ENCODE measurements at regions not wholly inside any gene's neighbourhood (a gene's known extent, or its start where the extent isn't known, plus 50 kb on each side); places are given as distances from the start of the nearest gene placed in this dataset.

GRCh38 chr11:42234451-42234951 is 775.0 kb upstream of the LRRC4C start:
- TF ChIP-seq, protein P1, sequence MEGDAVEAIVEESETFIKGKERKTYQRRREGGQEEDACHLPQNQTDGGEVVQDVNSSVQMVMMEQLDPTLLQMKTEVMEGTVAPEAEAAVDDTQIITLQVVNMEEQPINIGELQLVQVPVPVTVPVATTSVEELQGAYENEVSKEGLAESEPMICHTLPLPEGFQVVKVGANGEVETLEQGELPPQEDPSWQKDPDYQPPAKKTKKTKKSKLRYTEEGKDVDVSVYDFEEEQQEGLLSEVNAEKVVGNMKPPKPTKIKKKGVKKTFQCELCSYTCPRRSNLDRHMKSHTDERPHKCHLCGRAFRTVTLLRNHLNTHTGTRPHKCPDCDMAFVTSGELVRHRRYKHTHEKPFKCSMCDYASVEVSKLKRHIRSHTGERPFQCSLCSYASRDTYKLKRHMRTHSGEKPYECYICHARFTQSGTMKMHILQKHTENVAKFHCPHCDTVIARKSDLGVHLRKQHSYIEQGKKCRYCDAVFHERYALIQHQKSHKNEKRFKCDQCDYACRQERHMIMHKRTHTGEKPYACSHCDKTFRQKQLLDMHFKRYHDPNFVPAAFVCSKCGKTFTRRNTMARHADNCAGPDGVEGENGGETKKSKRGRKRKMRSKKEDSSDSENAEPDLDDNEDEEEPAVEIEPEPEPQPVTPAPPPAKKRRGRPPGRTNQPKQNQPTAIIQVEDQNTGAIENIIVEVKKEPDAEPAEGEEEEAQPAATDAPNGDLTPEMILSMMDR (IDR thresholded peaks at IDR 0.05; ENCODE audit: extremely low read depth, insufficient read depth, missing control alignments): no peak
- DNase-seq (ENCODE audit: low spot score): no peak
- in situ Hi-C loops (cut with MboI; ENCODE audit: low pct_unique_long_range_greater_than_20kb, low sequenced_read_pairs, unreplicated experiment): no loop called here

DNA sequence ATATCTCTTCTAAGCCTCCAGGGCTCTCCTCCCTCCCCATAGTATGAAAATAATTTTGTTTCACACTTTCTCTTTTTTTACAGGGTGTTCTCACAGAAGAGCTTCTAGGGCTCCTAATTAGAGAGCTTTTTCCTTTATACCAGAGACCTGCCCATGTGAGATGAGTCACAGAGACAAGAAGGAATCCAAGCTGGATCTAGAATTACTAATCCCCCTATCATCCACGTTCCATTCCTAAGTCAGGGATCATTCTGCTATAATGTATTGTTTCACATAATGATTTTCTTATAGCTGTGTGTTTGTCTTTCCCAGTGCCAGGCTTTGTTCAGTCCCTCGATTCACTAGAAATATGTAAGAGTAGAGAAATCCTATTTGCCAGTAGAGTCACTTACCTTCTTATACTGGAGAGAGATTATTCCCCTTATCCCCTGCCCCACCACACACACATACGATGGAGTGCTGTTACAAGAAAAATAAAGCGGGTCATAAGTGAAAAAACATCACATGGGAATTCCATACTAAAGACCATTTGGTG is 778.3 kb upstream of the LRRC4C start:
- in situ Hi-C loops (cut with MboI; ENCODE audit: low pct_unique_long_range_greater_than_20kb, low sequenced_read_pairs, unreplicated experiment): no loop called here
- no peak for DNase-seq (ENCODE audit: low spot score)
- TF ChIP-seq, protein P1 (IDR thresholded peaks at IDR 0.05; ENCODE audit: extremely low read depth, insufficient read depth, missing control alignments): no peak

DNA sequence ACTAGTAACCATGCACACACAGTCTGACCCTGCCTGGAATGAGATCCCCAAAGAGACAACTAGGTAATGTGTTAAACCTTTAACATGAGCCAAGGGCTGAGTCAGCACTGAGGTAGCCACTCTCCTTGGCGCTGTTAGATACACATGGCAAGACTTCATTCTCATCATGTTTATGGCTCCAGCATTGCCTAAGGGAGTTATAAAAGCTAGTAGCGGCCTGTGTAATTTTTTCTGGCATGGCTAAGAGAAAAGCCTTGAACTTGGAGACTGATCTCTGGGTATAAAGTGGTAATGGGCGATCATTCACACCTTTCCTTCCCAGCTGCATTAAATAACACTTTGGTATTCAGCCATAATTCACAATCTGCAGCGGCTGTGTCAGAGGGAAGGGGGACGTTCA is 779.7 kb upstream of the LRRC4C start:
- TF ChIP-seq, protein P1 (IDR thresholded peaks at IDR 0.05; ENCODE audit: extremely low read depth, insufficient read depth, missing control alignments): no peak
- DNase-seq (ENCODE audit: low spot score): no peak
- in situ Hi-C loops (cut with MboI; ENCODE audit: low pct_unique_long_range_greater_than_20kb, low sequenced_read_pairs, unreplicated experiment): no loop called here

GRCh38 chr11:42243385-42243784 is 783.9 kb upstream of the LRRC4C start:
- in situ Hi-C loops (cut with MboI; ENCODE audit: low pct_unique_long_range_greater_than_20kb, low sequenced_read_pairs, unreplicated experiment): no loop called here
- DNase-seq (ENCODE audit: low spot score): no peak
- TF ChIP-seq, protein P1 (IDR thresholded peaks at IDR 0.05; ENCODE audit: extremely low read depth, insufficient read depth, missing control alignments): no peak

- DNase-seq (ENCODE audit: low spot score): no peak
- in situ Hi-C loops (cut with MboI; ENCODE audit: low pct_unique_long_range_greater_than_20kb, low sequenced_read_pairs, unreplicated experiment): no loop called here
- TF ChIP-seq, protein P1 (IDR thresholded peaks at IDR 0.05; ENCODE audit: extremely low read depth, insufficient read depth, missing control alignments): no peak
These were observed 784.9 kb upstream of the LRRC4C start for GRCh38 chr11:42244376-42244775.

GRCh38 chr11:42249401-42249800 is 789.9 kb upstream of the LRRC4C start:
- DNase-seq (ENCODE audit: low spot score): no peak
- in situ Hi-C loops (cut with MboI; ENCODE audit: low pct_unique_long_range_greater_than_20kb, low sequenced_read_pairs, unreplicated experiment): no loop called here
- TF ChIP-seq, protein P1 (IDR thresholded peaks at IDR 0.05; ENCODE audit: extremely low read depth, insufficient read depth, missing control alignments): no peak
